Stimulated activated naive CD8-positive, alpha-beta T cell treated with anti-CD3 and anti-CD28 coated beads, Interleukin-15, Interleukin-2, amounts not matched to agents 100 ng/mL and 50 ng/mL, for 24 hours (primary cell): ENCODE measurements at regions not wholly inside any gene's neighbourhood (a gene's known extent, or its start where the extent isn't known, plus 50 kb on each side); places are given as distances from the start of the nearest gene placed in this dataset.

Experiments used
- H3K27ac Mint-ChIP-seq: one replicate; pipeline ENCODE4 v1.8.0; 2021; ENCODE audit warnings: mild to moderate bottlenecking, mixed read lengths
- H3K27me3 Mint-ChIP-seq: one replicate; pipeline ENCODE4 v1.8.0; 2021; ENCODE audit warnings: mixed read lengths
- H3K36me3 Mint-ChIP-seq: one replicate; pipeline ENCODE4 v1.8.0; 2021; ENCODE audit warnings: low read depth, mixed read lengths
- H3K4me1 Mint-ChIP-seq: one replicate; pipeline ENCODE4 v1.8.0; 2021; ENCODE audit warnings: low read depth, mixed read lengths
- H3K4me3 Mint-ChIP-seq: one replicate; pipeline ENCODE4 v1.8.0; 2021; ENCODE audit warnings: mild to moderate bottlenecking, mixed read lengths
- H3K9me3 Mint-ChIP-seq: one replicate; pipeline ENCODE4 v1.8.0; 2021; ENCODE audit warnings: mixed read lengths

DNA sequence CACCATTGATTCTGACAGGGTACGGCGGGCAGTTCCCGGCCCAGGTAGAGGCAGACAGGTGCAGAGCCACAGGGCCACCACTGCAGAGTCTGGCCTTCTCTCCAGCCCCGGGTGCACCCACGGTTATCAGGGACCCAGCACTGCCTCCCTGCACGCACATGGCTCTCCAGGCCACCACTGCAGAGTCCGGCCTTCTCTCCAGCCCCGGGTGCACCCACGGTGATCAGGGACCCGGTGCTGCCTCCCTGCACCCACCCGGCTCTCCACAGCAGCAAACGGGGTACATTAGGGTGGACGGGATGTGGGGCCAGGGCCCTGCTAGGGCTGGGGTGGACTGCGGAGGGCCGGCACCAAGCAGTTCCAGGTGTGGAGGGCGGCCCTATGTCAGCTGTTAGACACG is 272.9 kb downstream of the BRD1 start:
- no peaks in the 10 kb centered on the region for H3K27me3 Mint-ChIP-seq
- peaks cover 24% of the 10 kb centered on the region for H3K9me3 Mint-ChIP-seq
- H3K4me1 Mint-ChIP-seq: no peaks in the 10 kb centered on the region
- no peak overlapping the region for H3K4me3 Mint-ChIP-seq
- no peak overlapping the region for H3K27ac Mint-ChIP-seq
- peaks cover 10% of the 10 kb centered on the region for H3K36me3 Mint-ChIP-seq

- Mint-ChIP-seq H3K27ac (no peak overlapping the region), H3K36me3 (peaks cover 10% of the 10 kb centered on the region), H3K4me3 (no peak overlapping the region), H3K27me3 (no peaks in the 10 kb centered on the region), H3K4me1 (no peaks in the 10 kb centered on the region), H3K9me3 (peaks cover 24% of the 10 kb centered on the region)
Measured at GRCh38 chr22:49554296-49554625, 273.4 kb downstream of the BRD1 start.

- no peak overlapping the region for H3K27ac Mint-ChIP-seq
- no peak overlapping the region for H3K4me3 Mint-ChIP-seq
- H3K9me3 Mint-ChIP-seq: peaks cover 22% of the 10 kb centered on the region
- peaks cover 7% of the 10 kb centered on the region for H3K36me3 Mint-ChIP-seq
- no peaks in the 10 kb centered on the region for H3K4me1 Mint-ChIP-seq
- no peaks in the 10 kb centered on the region for H3K27me3 Mint-ChIP-seq
Measured at GRCh38 chr22:49553518-49554295, 274.0 kb downstream of the BRD1 start.

DNA sequence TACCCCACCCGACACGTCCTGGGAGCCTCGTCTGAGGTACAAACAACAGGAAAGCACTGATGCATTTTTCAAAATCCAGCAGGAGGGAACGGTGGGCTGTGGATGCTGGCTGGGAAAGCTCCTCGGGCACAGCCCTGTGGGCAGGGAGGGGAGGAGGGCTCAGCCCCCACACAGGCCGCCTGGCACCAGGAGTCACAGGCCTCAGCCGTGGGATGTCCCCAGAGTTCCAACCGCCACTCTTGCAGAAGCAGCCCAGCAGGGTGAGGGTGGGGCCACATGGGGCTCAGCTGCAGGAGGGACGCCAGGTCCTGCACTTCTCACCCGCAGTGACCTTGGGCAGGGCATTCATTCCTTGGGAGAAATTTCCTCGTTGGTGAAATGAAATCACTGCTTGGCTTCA is 274.6 kb downstream of the BRD1 start:
- Mint-ChIP-seq H3K4me3 (no peak overlapping the region), H3K9me3 (peaks cover 18% of the 10 kb centered on the region), H3K4me1 (no peaks in the 10 kb centered on the region), H3K36me3 (peaks cover 6% of the 10 kb centered on the region), H3K27me3 (no peaks in the 10 kb centered on the region), H3K27ac (no peak overlapping the region)

DNA sequence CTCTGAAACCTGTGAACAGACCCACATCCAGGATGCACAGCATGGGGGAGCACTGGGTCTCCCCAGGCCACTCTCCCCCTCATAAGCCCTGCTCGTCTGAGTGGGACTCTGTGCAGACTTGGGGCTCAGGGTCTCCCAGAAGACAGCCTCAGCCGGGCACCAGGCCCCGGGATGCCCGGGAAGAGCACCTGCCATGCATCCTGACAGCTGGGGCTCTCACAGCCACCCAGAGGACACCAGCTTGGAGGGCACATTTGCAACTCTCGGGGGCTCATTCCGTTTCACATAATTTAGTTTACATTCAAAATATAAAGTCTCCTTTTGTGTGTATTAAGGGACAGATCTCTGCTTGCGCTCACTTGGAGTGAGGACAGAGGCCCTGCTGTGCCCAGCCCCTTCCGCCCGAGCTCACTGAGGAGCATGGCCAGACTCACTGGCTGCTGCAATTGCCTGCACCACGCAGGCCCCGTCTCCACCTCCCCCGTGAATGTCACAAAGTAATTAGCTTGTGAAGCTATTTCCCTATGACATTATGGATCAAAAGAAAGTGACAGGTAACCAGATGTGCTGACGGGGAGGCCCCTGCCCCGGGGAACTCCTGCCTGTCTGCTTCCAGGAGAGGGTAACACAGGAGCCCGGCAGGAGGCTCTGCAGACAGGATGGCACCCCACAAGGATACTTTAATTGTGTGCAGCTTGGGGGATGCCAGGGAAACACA is 275.6 kb downstream of the BRD1 start:
- Mint-ChIP-seq H3K36me3 (peaks cover 6% of the 10 kb centered on the region), H3K27ac (no peak overlapping the region), H3K27me3 (no peaks in the 10 kb centered on the region), H3K4me1 (no peaks in the 10 kb centered on the region), H3K4me3 (no peak overlapping the region), H3K9me3 (peaks cover 15% of the 10 kb centered on the region)

DNA sequence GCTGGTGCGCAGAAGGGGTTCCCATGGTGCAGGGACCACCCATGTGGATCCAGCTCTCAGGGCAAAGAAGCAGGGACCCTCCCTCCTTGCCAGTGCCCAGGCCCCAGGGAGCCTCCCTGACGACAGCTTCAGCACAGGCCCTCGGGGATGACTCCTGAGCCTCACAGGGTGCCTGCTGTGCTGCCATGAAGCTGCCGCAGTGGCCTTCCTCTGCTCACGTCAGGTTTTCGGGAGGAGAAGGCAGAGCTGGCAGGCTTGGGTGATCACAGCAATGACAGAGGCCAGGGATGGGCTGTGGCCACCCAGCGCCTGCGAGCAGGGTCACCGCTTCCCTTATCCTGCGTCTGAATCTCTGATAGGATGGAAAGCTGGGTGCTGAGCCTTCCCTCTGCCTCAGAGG is 276.2 kb downstream of the BRD1 start:
- no peak overlapping the region for H3K27ac Mint-ChIP-seq
- no peaks in the 10 kb centered on the region for H3K4me1 Mint-ChIP-seq
- H3K9me3 Mint-ChIP-seq: peaks cover 11% of the 10 kb centered on the region
- H3K27me3 Mint-ChIP-seq: no peaks in the 10 kb centered on the region
- H3K36me3 Mint-ChIP-seq: peaks cover 6% of the 10 kb centered on the region
- no peak overlapping the region for H3K4me3 Mint-ChIP-seq

- H3K4me3 Mint-ChIP-seq: no peak overlapping the region
- no peaks in the 10 kb centered on the region for H3K27me3 Mint-ChIP-seq
- peaks cover 6% of the 10 kb centered on the region for H3K36me3 Mint-ChIP-seq
- H3K9me3 Mint-ChIP-seq: peaks cover 11% of the 10 kb centered on the region
- no peaks in the 10 kb centered on the region for H3K4me1 Mint-ChIP-seq
- H3K27ac Mint-ChIP-seq: no peak overlapping the region
Measured at GRCh38 chr22:49550766-49551362, 276.8 kb downstream of the BRD1 start.

DNA sequence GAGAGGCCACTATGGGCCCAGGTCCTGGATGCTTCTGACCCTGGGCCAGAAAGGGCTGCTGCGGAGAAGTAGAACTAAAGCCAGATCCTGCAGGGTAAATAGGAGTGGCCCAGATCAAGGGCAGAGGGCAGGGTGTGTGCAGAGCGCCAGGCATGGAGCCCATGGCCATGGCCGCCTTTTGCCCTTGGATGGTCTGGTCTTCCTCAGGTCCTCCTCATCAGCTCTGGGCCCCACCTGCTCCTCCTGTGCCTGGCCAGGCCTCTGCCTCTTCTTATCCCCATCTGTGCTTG is 277.6 kb downstream of the BRD1 start:
- H3K27ac Mint-ChIP-seq: no peak overlapping the region

DNA sequence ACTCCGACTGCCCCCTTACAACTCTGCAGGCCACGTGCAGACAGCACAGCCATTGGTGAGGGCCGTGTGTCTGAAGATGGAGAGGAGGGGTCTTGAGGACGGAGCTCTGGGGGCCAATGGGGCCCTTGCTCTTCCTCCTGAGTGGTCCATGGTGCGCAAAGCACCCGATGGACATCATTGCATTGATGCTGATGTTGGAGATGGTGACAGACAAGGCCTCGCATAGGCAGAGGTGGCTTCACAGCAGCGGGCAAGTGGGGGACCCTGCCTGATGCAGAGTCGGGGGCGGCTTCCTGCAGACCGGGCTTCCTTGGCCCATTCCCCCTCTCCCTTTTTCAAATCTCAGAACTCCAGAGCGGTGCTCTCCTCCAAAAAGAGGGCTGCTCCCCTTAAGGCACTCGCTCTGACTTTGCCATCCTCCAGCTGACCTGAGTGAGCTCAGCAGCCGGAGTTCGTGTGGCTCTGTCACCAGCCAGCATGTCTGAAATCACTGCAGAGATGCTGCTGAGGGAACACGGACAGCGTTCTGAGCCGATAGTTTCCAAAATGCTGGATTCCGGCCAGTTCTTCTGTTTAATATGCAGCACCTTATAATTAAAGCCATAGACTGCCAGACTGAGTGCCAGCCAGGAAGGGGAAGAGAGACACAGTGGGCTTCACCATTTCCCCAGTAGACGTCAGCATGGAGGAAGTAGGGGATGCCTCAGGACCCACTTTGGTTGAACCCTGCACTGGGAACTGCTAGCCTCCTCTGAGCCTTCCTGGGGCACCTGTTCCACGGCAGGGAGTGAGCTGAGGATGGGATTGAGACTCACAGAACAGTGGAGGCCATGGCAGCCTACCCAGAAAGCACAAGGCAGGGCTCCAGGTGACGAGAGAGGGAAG is 278.2 kb downstream of the BRD1 start:
- Mint-ChIP-seq H3K9me3 (peaks cover 11% of the 10 kb centered on the region), H3K4me3 (no peak overlapping the region), H3K4me1 (no peaks in the 10 kb centered on the region), H3K36me3 (peaks cover 6% of the 10 kb centered on the region), H3K27ac (no peak overlapping the region), H3K27me3 (no peaks in the 10 kb centered on the region)

More for the DNA sequence above, 277.6 kb downstream of the BRD1 start:
- H3K4me3 Mint-ChIP-seq: no peak overlapping the region
- H3K27me3 Mint-ChIP-seq: no peaks in the 10 kb centered on the region
- H3K4me1 Mint-ChIP-seq: no peaks in the 10 kb centered on the region
- peaks cover 11% of the 10 kb centered on the region for H3K9me3 Mint-ChIP-seq
- peaks cover 6% of the 10 kb centered on the region for H3K36me3 Mint-ChIP-seq

GRCh38 chr22:49548356-49549202 is 279.1 kb downstream of the BRD1 start:
- Mint-ChIP-seq H3K4me3 (no peak overlapping the region), H3K27ac (no peak overlapping the region), H3K4me1 (no peaks in the 10 kb centered on the region), H3K36me3 (peaks cover 6% of the 10 kb centered on the region), H3K27me3 (no peaks in the 10 kb centered on the region), H3K9me3 (peaks cover 11% of the 10 kb centered on the region)

- Mint-ChIP-seq H3K9me3 (peaks cover 11% of the 10 kb centered on the region), H3K27ac (no peak overlapping the region), H3K27me3 (no peaks in the 10 kb centered on the region), H3K4me1 (no peaks in the 10 kb centered on the region), H3K36me3 (peaks cover 6% of the 10 kb centered on the region), H3K4me3 (no peak overlapping the region)
Measured at GRCh38 chr22:49547751-49548239, 279.9 kb downstream of the BRD1 start.

- H3K36me3 Mint-ChIP-seq: peaks cover 6% of the 10 kb centered on the region
- H3K4me3 Mint-ChIP-seq: no peak overlapping the region
- H3K27me3 Mint-ChIP-seq: no peaks in the 10 kb centered on the region
- H3K4me1 Mint-ChIP-seq: no peaks in the 10 kb centered on the region
- H3K9me3 Mint-ChIP-seq: peaks cover 11% of the 10 kb centered on the region
- no peak overlapping the region for H3K27ac Mint-ChIP-seq
Measured at GRCh38 chr22:49546811-49547585, 280.7 kb downstream of the BRD1 start.

GRCh38 chr22:49545606-49546005 is 282.1 kb downstream of the BRD1 start:
- Mint-ChIP-seq H3K4me1 (no peaks in the 10 kb centered on the region), H3K27me3 (no peaks in the 10 kb centered on the region), H3K27ac (no peak overlapping the region), H3K4me3 (no peak overlapping the region), H3K36me3 (peaks cover 4% of the 10 kb centered on the region), H3K9me3 (peaks cover 4% of the 10 kb centered on the region)
